Suprapubic skin (tissue), 4 donors: ENCODE measurements at regions not wholly inside any gene's neighbourhood (a gene's known extent, or its start where the extent isn't known, plus 50 kb on each side); places are given as distances from the start of the nearest gene placed in this dataset.

Source experiments
- EP300 ChIP-seq: sonication (generic); formaldehyde crosslinking; IDR thresholded peaks from one replicate; pipeline ENCODE4 v1.6.1; 2017; ENCODE audit warnings: antibody characterized with exemption
- POLR2A ChIP-seq, 2 donors: fragments of 450-650 bp; IDR thresholded peaks; one replicate each; pipeline ENCODE4 v1.6.1; 2017; ENCODE audit warnings: antibody characterized with exemption in 2 of 2, mild to moderate bottlenecking in 2 of 2, moderate library complexity in 2 of 2
- POLR2AphosphoS5 ChIP-seq, 3 donors: sonication (generic); formaldehyde crosslinking; IDR thresholded peaks; one replicate each; pipeline ENCODE4 v1.6.1; 2017; ENCODE audit warnings: antibody characterized with exemption in 3 of 3
- TF ChIP-seq, protein P1 (sequence below), 2 donors: fragments of 200-600 bp in 1 of 2; fragments of 450-650 bp in 1 of 2; sonication (generic) in 1 of 2; IDR thresholded peaks; one replicate each; pipeline ENCODE4 v1.5.1; 2016 to 2019; ENCODE audit warnings: antibody characterized with exemption in 2 of 2, mild to moderate bottlenecking in 1 of 2, moderate library complexity in 1 of 2

GRCh38 chr1:87179851-87180519 is 148.7 kb upstream of the LMO4 start:
- TF ChIP-seq POLR2A (IDR thresholded peaks at IDR 0.05) (no peak), EP300 (no peak), POLR2AphosphoS5 (IDR thresholded peaks at IDR 0.05) (no peak)
- TF ChIP-seq, protein P1, sequence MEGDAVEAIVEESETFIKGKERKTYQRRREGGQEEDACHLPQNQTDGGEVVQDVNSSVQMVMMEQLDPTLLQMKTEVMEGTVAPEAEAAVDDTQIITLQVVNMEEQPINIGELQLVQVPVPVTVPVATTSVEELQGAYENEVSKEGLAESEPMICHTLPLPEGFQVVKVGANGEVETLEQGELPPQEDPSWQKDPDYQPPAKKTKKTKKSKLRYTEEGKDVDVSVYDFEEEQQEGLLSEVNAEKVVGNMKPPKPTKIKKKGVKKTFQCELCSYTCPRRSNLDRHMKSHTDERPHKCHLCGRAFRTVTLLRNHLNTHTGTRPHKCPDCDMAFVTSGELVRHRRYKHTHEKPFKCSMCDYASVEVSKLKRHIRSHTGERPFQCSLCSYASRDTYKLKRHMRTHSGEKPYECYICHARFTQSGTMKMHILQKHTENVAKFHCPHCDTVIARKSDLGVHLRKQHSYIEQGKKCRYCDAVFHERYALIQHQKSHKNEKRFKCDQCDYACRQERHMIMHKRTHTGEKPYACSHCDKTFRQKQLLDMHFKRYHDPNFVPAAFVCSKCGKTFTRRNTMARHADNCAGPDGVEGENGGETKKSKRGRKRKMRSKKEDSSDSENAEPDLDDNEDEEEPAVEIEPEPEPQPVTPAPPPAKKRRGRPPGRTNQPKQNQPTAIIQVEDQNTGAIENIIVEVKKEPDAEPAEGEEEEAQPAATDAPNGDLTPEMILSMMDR (IDR thresholded peaks at IDR 0.05): no peak
